GM12878 (cell line): ENCODE measurements at regions not wholly inside any gene's neighbourhood (a gene's known extent, or its start where the extent isn't known, plus 50 kb on each side); places are given as distances from the start of the nearest gene placed in this dataset.

Experiments
- ATAC-seq: fragments of 200-7000 bp; cut with Tn5 transposase; 3 replicates; pipeline ENCODE4 v1.9.1; 2020; ENCODE audit warnings: mild to moderate bottlenecking, moderate library complexity
- BruUV-seq: library from RNA; stranded (reverse); fragments of 400-500 nt; replicated peaks from 2 replicates; lab custom pipeline; 2021; lab: Mats Ljungman, UMichigan
- CTCF ChIA-PET: fragments of 300-600 bp; sonication (Branson Sonifier 250); formaldehyde crosslinking; extraction: SDS; loops from one replicate; lab custom pipeline; 2021; ENCODE audit warnings: inconsistent platforms; lab: Yijun Ruan, JAX
- POLR2A ChIA-PET: fragments of 350-600 bp; formaldehyde crosslinking; extraction: SDS; loops from one replicate; lab custom pipeline; 2021; ENCODE audit warnings: inconsistent platforms; lab: Charles Lee
- RAD21 ChIA-PET: fragments of 300-600 bp; sonication (Branson Sonifier 250); formaldehyde crosslinking; loops from one replicate; lab custom pipeline; 2023; ENCODE audit warnings: antibody characterized with exemption; ENCODE audit not compliant: unreplicated experiment; lab: Charles Lee
- SMC1A ChIA-PET: fragments of 300-600 bp; sonication (Branson Sonifier 250); formaldehyde crosslinking; loops from one replicate; lab custom pipeline; 2023; ENCODE audit not compliant: unreplicated experiment, uncharacterized antibody; lab: Charles Lee
- DNase-seq: peaks from one replicate; pipeline ENCODE4 v3.0.0-alpha.2; 2011; ENCODE audit warnings: low read depth, low spot score
- FAIRE-seq: peaks from 3 replicates; lab custom pipeline; 2011; peaks lifted over from hg19 to GRCh38; lab: Jason Lieb, UNC
- H2AFZ ChIP-seq: 2 replicates; pipeline ENCODE4 v1.6.0; 2011; ENCODE audit warnings: low read depth, low read length, control low read depth; ENCODE audit not compliant: control insufficient read depth
- H3K27ac ChIP-seq: 2 replicates; pipeline ENCODE4 v1.5.1; 2011; ENCODE audit warnings: control low read depth; ENCODE audit not compliant: control insufficient read depth, insufficient read depth
- H3K27me3 ChIP-seq, 2 experiments: replicated peaks in 1 of 2; 2 replicates each; pipeline versions ENCODE4 v1.6.0 to v1.6.1; 2011; ENCODE audit warnings: low read length in 1 of 2; ENCODE audit not compliant: control insufficient read depth in 2 of 2, insufficient read depth in 2 of 2
- H3K36me3 ChIP-seq, 2 experiments: 2 replicates each; pipeline ENCODE4 v1.5.1; 2011; ENCODE audit warnings: low read length in 1 of 2; ENCODE audit not compliant: control insufficient read depth in 2 of 2, insufficient read depth in 2 of 2
- H3K4me1 ChIP-seq: 2 replicates; pipeline ENCODE4 v1.6.1; 2011; ENCODE audit warnings: mild to moderate bottlenecking, low read length, moderate library complexity, mixed read lengths; ENCODE audit not compliant: control insufficient read depth, insufficient read depth
- H3K4me2 ChIP-seq: 2 replicates; pipeline ENCODE4 v1.6.0; 2011; ENCODE audit warnings: control low read depth; ENCODE audit not compliant: control insufficient read depth, insufficient read depth
- H3K4me3 ChIP-seq: fragments of 200-600 bp; sonication (generic); 2 replicates; pipeline ENCODE4 v1.5.1; 2016
- H3K79me2 ChIP-seq: 2 replicates; pipeline ENCODE4 v1.6.0; 2011; ENCODE audit warnings: low read length; ENCODE audit not compliant: control insufficient read depth, insufficient read depth
- H3K9ac ChIP-seq: 2 replicates; pipeline ENCODE4 v1.8.0; 2011; ENCODE audit warnings: low read length, control low read depth, mixed read lengths; ENCODE audit not compliant: control insufficient read depth, insufficient read depth
- H3K9me3 ChIP-seq: replicated peaks from 3 replicates; pipeline ENCODE4 v1.5.1; 2011; ENCODE audit warnings: mild to moderate bottlenecking, low read length; ENCODE audit not compliant: control insufficient read depth, insufficient read depth
- H4K20me1 ChIP-seq: 2 replicates; pipeline ENCODE4 v1.6.0; 2011; ENCODE audit not compliant: control insufficient read depth, insufficient read depth
- BMI1 ChIP-seq: fragments of 450-650 bp; IDR thresholded peaks from 2 replicates; pipeline ENCODE4 v1.6.1; 2016; ENCODE audit warnings: mild to moderate bottlenecking, moderate library complexity, borderline replicate concordance
- HCFC1 ChIP-seq: fragments of 150-350 bp; IDR thresholded peaks from 2 replicates; pipeline ENCODE4 v1.6.1; 2014; ENCODE audit warnings: low read length
- MEF2A ChIP-seq: IDR thresholded peaks from 2 replicates; pipeline ENCODE4 v1.6.1; 2011; ENCODE audit warnings: low read depth, mild to moderate bottlenecking, low read length, moderate library complexity; ENCODE audit not compliant: insufficient read depth
- POLR2A ChIP-seq: IDR thresholded peaks from 2 replicates; pipeline ENCODE4 v1.6.1; 2011; ENCODE audit warnings: low read depth, mild to moderate bottlenecking, low read length
- RBBP5 ChIP-seq: fragments of 200-600 bp; sonication (generic); conservative IDR thresholded peaks from 2 replicates; pipeline ENCODE4 v1.6.1; 2016
- RELA ChIP-seq: fragments of 450-650 bp; IDR thresholded peaks from 2 replicates; pipeline ENCODE4 v1.8.0; 2014; ENCODE audit warnings: borderline replicate concordance; ENCODE audit not compliant: partially characterized antibody
- USF2 ChIP-seq: IDR thresholded peaks from 2 replicates; pipeline ENCODE4 v1.6.1; 2011; ENCODE audit warnings: low read depth, low read length, improper control_type of control experiment, borderline replicate concordance
- ZNF274 ChIP-seq: IDR thresholded peaks from one replicate; pipeline ENCODE4 v1.8.0; 2011; ENCODE audit not compliant: insufficient read length, insufficient read depth
- ZNF622 ChIP-seq: fragments of 450-650 bp; IDR thresholded peaks from 2 replicates; pipeline ENCODE4 v1.6.1; 2017; ENCODE audit warnings: mild to moderate bottlenecking, inconsistent platforms
- ZNF687 ChIP-seq: fragments of 450-650 bp; IDR thresholded peaks from 2 replicates; pipeline ENCODE4 v1.6.1; 2017; ENCODE audit warnings: mild to moderate bottlenecking, moderate library complexity
- WGBS: methylation state at CpG from one replicate; pipeline ENCODE4 v1.1.6; 2016; ENCODE audit warnings: low lambda C conversion rate; ENCODE audit not compliant: insufficient replicate concordance, insufficient coverage; ENCODE audit errors: missing lambda C conversion rate; 5-methylcytosine and 5-hydroxymethylcytosine counted together
- in situ Hi-C: fragments of 300-500 bp; cut with MboI; formaldehyde crosslinking; loops from 9 replicates; pipeline ENCODE4 v1.14.3; 2018; ENCODE audit warnings: mixed read lengths
- intact Hi-C: fragments of 100-400 bp; cut with micrococcal nuclease; formaldehyde crosslinking; loops from one replicate; pipeline ENCODE4 v1.14.2; 2022; ENCODE audit not compliant: unreplicated experiment
- TF ChIP-seq, protein P1 (sequence below): fragments of 150-350 bp; IDR thresholded peaks from 2 replicates; pipeline ENCODE4 v1.6.1; 2014; ENCODE audit warnings: mild to moderate bottlenecking, low read depth, low read length
- TF ChIP-seq, protein P2 (sequence below): fragments of 450-650 bp; IDR thresholded peaks from 2 replicates; pipeline ENCODE4 v1.6.1; 2017; ENCODE audit warnings: mild to moderate bottlenecking, low read depth, inconsistent platforms; ENCODE audit not compliant: poor library complexity, severe bottlenecking

- Histone ChIP-seq H3K27ac (no peak overlapping the region), H3K4me1 (no peaks in the 10 kb centered on the region), H3K79me2 (no peaks in the 10 kb centered on the region), H3K9ac (no peak overlapping the region), H3K27me3 (no peaks in the 10 kb centered on the region), H3K36me3 (no peaks in the 10 kb centered on the region), H3K4me2 (no peak overlapping the region), H2AFZ (no peak overlapping the region), H3K9me3 (no peaks in the 10 kb centered on the region), H3K4me3 (no peak overlapping the region), H4K20me1 (no peaks in the 10 kb centered on the region)
- DNase-seq (no peak), ATAC-seq (no peak), FAIRE-seq (no peak)
- 38% methylated on average over 1 of the region's 1 CpG for WGBS
- TF ChIP-seq, protein P1, sequence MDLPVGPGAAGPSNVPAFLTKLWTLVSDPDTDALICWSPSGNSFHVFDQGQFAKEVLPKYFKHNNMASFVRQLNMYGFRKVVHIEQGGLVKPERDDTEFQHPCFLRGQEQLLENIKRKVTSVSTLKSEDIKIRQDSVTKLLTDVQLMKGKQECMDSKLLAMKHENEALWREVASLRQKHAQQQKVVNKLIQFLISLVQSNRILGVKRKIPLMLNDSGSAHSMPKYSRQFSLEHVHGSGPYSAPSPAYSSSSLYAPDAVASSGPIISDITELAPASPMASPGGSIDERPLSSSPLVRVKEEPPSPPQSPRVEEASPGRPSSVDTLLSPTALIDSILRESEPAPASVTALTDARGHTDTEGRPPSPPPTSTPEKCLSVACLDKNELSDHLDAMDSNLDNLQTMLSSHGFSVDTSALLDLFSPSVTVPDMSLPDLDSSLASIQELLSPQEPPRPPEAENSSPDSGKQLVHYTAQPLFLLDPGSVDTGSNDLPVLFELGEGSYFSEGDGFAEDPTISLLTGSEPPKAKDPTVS, result no peak
- TF ChIP-seq POLR2A, result no peak
- TF ChIP-seq HCFC1, result no peak
- no peak for TF ChIP-seq RELA
- TF ChIP-seq MEF2A, result no peak
- TF ChIP-seq ZNF622, result no peak
- TF ChIP-seq ZNF274, result no peak
- TF ChIP-seq, protein P2, sequence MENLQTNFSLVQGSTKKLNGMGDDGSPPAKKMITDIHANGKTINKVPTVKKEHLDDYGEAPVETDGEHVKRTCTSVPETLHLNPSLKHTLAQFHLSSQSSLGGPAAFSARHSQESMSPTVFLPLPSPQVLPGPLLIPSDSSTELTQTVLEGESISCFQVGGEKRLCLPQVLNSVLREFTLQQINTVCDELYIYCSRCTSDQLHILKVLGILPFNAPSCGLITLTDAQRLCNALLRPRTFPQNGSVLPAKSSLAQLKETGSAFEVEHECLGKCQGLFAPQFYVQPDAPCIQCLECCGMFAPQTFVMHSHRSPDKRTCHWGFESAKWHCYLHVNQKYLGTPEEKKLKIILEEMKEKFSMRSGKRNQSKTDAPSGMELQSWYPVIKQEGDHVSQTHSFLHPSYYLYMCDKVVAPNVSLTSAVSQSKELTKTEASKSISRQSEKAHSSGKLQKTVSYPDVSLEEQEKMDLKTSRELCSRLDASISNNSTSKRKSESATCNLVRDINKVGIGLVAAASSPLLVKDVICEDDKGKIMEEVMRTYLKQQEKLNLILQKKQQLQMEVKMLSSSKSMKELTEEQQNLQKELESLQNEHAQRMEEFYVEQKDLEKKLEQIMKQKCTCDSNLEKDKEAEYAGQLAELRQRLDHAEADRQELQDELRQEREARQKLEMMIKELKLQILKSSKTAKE, result no peak
- no peak for TF ChIP-seq USF2
- TF ChIP-seq BMI1, result no peak
- no peak for TF ChIP-seq ZNF687
- TF ChIP-seq RBBP5, result no peak
- intact Hi-C loops (no loop called here), in situ Hi-C loops (no loop called here)
- CTCF ChIA-PET, result no interaction called here
- BruUV-seq, result no TSS peak
- RAD21 ChIA-PET, result no interaction called here
- SMC1A ChIA-PET, result no interaction called here
- POLR2A ChIA-PET, result no interaction called here
These were observed 579.1 kb downstream of the BMP2 start for GRCh38 chr20:7346562-7346961.
